GM10266 (cell line): ENCODE measurements at regions not wholly inside any gene's neighbourhood (a gene's known extent, or its start where the extent isn't known, plus 50 kb on each side); places are given as distances from the start of the nearest gene placed in this dataset.
A peak's percentile ranks its signal among the peaks of the same experiment; 100 is the strongest.
"Not testable (repeated sequence)": the region's sequence is repeated elsewhere in the genome, so short reads cannot be mapped to it uniquely, and the experiment has no call there.

Source experiments
- DNase-seq: peaks from one replicate; pipeline ENCODE4 v3.0.0; 2012; ENCODE audit errors: extremely low spot score
- TF ChIP-seq, protein P1 (sequence below): IDR thresholded peaks from 2 replicates; pipeline ENCODE4 v1.5.1; 2012; ENCODE audit warnings: mild to moderate bottlenecking, low read depth; ENCODE audit not compliant: control insufficient read depth, insufficient read depth; ENCODE audit errors: missing control alignments

DNA sequence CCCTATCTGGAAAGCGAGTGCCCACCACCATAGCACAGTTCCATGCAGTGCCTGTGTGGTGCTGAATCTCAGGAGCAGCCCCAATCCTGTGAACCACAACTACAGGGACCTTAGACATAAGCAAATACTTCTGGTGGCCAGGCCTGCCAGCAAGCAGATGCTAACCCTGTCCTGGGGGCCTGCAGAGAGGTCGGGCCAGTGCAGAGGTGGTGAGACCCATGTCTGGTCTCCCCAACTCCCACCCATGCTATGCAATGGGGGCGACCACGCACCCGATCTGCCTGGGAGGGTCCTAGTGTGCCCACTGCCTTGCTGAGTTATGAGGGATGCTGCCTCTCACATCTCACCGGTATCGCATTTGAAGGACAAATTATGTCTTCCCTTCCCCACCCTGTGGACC, 151.6 kb upstream of the ZNF337 start:
- TF ChIP-seq, protein P1, sequence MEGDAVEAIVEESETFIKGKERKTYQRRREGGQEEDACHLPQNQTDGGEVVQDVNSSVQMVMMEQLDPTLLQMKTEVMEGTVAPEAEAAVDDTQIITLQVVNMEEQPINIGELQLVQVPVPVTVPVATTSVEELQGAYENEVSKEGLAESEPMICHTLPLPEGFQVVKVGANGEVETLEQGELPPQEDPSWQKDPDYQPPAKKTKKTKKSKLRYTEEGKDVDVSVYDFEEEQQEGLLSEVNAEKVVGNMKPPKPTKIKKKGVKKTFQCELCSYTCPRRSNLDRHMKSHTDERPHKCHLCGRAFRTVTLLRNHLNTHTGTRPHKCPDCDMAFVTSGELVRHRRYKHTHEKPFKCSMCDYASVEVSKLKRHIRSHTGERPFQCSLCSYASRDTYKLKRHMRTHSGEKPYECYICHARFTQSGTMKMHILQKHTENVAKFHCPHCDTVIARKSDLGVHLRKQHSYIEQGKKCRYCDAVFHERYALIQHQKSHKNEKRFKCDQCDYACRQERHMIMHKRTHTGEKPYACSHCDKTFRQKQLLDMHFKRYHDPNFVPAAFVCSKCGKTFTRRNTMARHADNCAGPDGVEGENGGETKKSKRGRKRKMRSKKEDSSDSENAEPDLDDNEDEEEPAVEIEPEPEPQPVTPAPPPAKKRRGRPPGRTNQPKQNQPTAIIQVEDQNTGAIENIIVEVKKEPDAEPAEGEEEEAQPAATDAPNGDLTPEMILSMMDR, result no peak
- no peak for DNase-seq

DNA sequence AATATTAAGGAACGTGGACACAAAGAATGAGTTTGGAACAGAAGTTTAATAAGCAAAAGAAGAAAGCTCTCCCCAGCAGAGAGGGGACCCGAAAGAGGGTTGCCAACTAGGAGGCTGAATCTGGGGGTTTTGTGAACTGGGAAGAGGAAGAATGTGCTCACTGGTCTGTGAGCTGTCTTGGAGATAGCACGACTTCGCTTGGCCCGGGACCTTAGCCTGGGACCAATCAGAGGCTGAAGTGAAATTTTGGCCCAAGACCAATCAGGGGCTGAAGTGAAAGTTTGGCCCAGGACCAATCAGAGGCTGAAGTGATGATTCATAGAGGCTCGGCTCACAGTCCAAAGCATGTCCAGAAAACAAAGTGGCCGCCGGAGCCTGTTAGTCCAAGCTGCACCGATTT, 148.0 kb upstream of the ZNF337 start:
- DNase-seq, result not testable (repeated sequence)

DNA sequence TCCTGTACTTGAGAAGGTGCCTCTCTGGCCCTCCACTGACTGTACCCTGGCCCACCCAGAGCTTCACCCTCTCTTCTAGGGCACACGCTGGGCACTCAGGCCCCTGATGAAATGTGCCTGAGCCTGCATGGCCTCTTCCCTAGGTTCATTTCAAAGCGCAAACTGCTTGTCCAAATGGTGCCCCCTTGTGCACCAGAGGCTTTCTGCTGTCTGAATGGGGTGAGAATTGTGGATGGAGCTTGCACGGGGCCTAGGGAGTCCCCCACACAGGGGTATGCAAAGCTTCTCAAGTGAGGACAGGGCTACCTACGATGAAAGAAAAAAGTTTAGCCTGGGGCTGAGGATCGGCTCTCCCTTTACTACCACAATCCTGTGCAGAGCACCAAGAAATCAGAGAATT, 116.9 kb upstream of the ZNF337 start:
- not testable (repeated sequence) for DNase-seq

DNA sequence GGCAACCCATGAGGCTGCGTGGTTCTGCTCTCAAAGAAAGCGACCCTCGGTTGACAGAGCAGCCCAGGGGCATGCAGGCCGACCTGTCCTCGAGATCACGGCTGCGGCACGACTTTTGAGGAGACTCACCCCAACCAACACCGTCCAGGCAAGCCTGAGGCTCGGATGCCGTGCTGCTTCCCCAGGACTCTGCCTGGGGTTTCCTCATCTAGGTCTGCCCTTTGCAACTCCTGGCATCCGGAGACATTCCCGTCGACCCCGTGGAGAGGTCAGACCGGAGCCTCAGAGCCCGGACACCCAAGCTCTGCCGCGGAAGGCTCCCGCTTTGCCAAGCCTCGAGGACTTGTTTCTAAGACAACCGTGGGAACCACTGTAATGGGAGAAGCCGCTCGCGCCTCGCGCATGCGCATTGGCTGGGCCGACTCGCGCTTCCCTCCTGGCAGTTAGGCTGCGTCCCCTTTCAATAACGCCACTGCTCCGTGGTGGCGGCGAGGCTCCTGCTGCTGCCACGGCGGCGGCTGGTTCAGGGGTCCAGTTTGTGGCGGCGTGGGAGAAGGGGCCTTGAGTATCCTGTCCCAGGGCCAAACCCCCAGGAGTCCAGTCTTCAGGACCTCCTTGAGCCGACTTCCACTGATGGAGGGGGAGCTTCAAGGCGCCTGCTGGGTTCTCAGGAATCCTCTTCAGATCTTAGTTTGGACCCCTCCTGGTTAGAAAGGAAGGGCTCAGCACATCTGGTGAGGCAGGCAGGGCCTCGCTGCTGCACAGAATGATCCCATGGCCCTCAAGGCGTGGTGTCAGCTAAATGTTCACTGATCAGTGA, 101.7 kb upstream of the ZNF337 start:
- not testable (repeated sequence) for DNase-seq

DNA sequence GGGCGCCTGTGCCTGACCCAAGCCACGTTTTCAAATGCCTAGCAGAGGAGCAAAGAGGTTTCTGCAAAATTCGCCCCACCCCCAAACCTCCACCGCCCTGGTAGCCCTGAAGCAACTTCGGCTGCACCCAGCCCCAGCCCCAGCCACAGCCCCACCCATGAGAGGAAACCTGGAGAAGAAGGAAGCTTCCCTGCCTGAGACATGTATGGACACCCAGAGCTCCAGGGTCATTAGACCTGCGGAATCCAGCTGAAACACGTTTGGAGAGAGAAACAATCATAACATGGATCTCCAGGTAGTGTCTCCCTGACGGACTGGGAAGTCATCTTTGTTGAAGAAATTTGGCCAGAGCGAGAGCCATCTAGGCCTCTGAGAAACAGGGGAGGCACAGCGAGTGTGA, 100.4 kb upstream of the ZNF337 start:
- DNase-seq, result not testable (repeated sequence)

DNA sequence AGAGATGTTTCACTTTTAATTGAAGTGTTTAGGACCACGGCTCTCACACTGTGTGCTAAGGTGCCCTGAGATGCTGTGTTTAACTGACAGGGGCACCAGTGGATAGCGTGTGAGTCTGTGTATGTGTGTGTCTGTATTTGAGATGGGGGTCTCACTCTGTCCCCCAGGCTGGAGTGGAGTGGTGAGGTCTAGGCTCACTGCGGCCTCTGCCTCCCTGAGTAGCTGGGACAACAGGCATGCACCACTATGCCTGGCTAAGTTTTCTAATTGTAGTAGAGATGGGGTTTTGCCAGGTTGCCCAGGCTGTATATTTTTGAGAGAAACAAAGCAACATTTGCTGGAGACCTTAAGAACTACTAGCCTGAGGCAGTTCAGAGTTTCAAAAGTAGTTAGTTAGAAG, 80.6 kb upstream of the ZNF337 start:
- DNase-seq, result not testable (repeated sequence)

DNA sequence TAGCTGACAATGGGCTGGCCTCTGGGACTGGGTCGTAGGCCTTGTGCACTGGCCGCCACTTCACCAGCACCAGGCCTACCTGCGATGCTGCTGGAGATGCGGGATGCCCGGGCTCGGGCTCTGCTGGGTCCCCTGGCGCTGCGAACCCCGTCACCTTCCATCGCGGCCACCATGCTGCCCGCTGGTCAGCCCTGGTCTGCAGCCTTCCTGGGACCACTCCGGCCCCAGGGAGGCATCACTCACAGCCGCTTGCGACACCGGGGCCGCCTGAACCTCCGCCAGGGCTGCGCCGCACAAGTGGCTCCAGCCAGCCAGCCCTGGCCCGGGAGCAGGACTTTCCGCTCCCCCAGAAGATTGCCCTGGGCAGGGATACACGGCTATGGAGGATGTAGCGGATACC, 78.1 kb upstream of the ZNF337 start:
- DNase-seq, result not testable (repeated sequence)

DNA sequence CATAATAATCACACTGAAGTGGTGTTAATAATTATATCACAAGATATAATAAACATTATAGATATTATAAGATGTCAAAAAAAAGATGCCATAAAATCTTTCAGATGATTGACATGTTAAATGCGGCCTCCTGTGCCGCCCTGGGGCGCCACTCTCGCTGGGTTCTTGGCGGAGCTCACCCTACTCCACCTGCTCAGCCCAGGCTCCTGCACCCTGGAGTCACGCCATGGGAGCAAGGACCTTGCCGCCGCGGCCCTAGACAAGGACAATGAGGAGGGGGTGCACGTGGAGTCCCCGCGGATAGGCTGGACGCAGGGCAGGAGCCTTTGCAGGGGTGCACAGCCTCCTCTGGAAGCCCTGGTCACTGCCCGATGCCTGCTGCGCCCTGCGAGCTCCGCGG, 77.5 kb upstream of the ZNF337 start:
- not testable (repeated sequence) for DNase-seq

DNA sequence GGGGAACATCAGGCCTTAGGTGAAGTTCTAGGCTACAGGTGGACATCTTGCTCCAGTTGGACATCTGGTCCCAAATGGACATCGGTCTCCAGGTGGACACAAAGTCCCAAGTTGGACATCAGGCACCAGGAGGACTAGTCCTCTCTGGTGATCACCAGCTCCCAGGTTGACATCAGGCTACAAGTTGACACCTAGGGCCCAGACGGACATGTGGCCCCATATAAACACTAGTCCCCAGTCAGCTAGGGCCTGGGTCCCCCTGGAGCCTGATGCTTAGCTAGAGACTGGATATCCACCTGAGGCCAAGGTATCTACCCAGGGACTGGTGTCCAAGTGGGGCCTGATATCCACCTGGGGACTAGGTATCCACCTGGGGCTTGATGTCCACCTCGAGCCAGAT, 75.8 kb upstream of the ZNF337 start:
- not testable (repeated sequence) for DNase-seq

DNA sequence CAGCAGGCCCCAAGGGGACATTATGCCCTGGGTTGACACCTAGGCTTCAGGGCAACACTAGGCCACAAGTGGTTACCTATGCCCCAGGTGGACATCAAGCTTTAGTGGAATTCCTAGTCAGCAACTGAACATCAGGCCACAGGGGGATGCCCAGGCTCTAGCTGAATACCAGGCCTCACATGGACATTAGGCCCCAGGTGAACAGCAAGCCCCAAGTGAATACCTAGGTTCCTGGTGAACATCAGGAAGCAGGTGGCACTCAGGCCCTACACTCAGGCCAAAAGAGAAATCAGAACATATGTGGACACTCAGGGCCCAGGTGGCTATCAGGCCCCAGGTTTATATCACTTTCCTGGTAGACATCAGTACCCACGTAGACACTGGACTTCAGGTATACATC, 75.2 kb upstream of the ZNF337 start:
- DNase-seq, result not testable (repeated sequence)

DNA sequence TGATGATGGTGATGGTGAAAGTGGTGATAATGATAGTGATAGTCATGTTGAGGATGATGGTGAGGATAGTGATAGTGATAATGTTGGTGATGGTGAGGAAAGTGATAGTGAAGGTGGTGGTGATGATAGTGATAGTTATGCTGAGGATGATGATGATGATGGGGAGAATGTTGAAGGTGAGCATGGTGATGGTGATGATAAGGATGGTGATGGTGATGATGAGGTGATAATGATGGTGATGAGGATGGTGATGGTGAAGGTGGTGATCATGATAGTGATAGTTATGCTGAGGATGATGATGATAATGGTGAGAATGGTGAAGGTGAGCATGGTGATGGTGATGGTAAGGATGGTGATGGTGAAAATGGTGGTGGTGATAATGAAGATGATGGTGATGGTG, 64.9 kb upstream of the ZNF337 start:
- TF ChIP-seq, protein P1, result no peak
- DNase-seq, result no peak

DNA sequence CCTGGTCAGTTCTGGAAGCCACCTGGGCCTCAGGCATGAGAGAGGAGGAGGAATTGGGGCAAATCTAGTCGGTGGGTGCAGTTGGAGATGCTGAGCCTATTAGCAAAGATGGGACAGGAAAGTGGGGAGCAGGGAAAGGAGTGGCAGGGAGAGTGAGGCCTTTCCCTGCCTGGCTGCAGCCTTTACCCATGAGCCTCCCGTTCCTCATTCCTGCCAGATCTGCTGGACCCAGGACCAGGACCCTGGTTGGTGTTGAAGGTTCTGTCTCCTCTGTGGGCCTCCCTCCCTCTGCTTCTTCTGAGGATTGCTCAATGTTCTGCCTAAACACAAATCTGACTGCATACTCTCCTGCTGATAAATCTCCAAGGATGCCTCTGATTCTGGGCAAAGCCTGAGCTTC, 64.4 kb upstream of the ZNF337 start:
- not testable (repeated sequence) for DNase-seq

DNA sequence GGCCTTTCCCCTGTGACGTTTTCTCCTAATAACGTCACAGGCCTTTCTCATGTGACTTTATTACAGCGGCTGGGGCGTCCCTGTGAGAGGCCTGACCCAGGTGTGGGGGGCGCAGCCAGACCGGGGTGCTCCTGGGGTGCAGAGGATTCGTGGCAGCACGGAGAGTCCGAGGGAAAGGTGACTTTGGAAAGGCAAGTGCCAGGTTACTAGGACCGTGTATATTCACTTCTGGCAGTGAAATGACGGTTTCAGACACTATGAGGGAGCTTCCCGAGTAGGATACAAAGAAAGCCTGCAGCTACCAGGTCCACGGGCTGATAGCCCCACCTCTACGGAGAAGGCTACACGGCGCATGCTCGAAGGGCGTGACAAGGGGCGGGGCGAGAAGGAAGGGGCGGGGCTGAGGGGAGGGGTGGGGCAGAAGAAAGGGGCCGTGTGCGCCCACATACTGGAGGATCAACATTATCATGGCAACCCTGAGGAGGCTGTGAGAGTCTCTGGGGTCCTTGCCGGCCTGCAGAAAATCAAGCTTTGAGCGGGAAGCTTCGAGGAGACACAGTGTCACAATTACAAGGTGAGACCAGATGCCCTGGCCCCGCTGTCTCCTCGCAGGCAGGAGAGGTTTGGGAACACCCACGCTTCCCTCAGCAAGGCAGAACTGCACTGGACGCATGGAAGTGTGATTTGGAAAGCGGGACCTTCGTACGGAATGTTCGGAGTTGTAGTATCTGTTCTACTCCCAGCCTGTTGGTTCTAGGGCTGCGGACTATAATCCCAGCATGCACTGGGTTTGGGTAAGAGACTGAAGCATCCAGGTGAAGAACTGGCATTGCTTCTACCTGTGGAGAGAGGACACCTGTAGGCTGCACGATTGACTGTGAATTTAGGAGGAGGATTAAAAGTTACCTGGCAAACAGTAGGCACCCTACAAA, 54.4 kb upstream of the ZNF337 start:
- DNase-seq, result peak; percentile 70
- TF ChIP-seq, protein P1, result no peak
